ENCODE measurements at regions not wholly inside any gene's neighbourhood (a gene's known extent, or its start where the extent isn't known, plus 50 kb on each side); places are given as distances from the start of the nearest gene placed in this dataset.

DNA sequence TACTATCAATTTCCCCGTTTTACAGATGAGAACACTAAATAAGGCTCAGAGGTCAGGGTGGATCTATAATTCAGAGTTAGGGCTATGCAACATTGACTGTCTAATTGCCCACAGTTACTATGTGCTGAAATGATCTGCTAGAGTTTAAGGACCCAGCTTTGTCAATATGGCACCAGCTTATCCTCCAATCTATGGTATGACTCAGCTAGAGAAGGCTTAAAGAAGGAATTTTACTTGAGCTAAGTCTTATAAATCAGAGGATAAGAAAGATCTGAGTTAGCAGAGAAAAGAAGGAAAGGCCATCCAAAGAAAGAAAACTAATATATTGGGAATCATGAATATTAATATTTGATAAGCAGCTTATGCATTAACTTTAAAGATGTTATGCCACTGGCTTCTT lies 78.1 kb downstream of the ASB9 start:
- no peak for DNase-seq (ENCODE audit: low read depth in 3 of 3, low spot score in 2 of 3)

DNA sequence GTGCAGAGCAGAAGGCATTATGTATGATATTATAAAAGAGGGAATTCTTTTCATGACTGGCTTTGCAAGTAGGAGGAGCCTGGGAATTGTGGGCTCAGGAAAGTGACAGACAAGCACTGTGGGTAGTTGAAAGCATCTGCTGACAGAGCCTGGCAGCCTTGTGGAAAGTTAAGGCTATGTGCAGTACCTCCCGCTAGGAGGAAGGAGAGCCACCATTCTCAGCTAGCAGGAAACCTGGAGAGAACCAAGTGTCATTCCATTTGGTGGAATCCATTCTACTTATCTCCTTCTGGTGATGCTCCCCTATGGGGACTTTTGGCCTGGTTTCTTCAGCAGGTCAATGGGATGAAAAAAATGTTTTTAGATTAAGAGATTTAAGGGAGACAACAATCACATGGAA lies 81.8 kb downstream of the ASB9 start:
- DNase-seq (ENCODE audit: low read depth in 3 of 3, low spot score in 2 of 3) = no peak

DNA sequence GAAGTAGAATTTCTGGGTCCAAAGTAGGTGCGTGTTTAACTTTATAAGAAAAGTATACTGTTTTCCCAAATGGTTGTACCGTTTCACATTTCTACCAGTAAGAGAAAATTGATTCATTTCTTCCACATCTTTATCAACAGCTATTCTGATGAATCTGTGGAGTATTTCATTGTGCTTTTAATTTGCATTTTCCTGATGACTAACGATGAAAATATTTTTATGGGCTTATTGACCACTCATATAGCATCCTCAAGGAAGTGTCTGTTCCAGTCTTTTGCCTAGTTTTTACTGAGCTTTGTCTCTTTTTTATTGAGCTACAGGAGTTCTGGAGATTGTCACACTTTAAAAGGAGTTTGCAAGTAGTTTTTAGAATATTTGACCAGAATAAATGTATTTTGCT lies 92.6 kb downstream of the ASB9 start:
- DNase-seq (ENCODE audit: low read depth in 3 of 3, low spot score in 2 of 3) = no peak

DNA sequence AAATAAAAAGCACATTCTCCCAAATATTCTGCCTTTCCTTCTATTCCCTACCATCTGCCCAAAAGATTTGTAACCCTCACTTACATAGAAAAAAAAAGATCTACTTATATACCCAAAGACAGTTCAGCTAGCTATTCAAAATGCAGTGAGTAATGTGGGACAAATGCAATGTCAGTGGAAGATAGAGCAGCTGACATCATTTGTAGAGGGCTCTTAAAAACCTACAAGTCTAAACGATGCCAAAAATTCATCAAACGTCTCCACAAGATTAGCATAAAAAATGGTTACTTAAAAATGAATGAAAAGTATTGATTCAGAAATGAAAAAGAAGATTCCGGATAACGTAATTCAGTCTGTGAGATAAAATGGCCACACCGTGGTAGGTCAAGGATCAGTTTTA lies 96.5 kb downstream of the ASB9 start:
- no peak for DNase-seq (ENCODE audit: low read depth in 3 of 3, low spot score in 2 of 3)

DNA sequence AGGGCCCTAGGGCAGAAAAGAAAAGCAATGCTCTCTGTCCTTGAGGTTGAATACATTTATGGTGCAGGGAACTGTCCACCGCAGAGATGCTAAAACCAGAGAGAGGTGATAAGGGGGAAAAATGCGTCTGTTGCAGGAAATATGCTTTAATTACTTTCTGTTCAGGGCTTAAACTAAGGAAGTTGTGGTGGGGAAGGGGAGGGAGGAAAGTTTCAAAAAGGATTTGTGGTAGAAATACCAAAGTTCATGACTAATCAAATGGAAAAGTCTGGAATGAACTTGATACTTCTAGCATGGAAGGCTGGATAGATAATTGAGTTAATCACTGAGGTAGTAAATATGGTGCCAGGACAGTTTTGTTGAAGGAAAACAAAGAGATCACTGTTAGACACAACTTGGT lies 99.0 kb downstream of the ASB9 start:
- no peak for DNase-seq (ENCODE audit: low read depth in 3 of 3, low spot score in 2 of 3)

DNA sequence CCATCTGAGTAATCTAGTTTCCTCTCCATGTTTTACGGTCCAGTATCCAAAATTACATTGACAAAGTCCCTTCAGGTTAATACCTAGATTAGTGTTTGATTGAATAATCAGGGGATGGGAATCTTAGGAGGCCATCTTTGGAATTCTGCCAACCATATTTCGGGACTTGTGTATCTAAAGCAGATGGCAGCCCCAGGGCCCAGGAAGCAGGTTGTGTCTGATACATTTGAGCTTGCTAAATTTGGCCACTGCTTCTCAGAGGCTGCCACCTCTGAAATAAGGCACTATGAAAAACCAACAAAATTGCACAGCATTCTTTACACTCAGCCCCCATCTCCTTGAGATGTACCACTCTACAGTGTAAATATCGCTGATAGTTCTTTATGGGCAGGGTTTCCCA lies 102.1 kb downstream of the ASB9 start:
- no peak for DNase-seq (ENCODE audit: low read depth in 3 of 3, low spot score in 2 of 3)

DNA sequence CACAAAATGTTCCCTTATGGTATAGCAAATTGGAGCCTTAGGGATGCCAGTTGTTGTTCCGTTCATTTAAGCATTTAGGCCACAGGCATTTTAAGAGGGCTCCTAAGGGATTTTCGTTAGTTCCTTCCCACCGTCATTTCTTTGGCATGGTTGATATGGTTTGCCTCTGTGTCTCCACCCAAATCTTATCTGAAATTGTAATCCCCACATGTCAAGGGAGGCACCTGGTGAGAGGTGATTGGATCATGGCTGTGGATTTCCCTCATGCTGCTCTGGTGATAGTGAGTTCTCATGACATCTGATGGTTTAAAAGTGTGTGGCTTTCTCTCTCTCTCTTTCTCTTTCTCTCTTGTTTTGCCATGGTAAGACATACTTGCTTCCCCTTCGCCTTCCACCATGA lies 104.1 kb downstream of the ASB9 start:
- no peak for DNase-seq (ENCODE audit: low read depth in 3 of 3, low spot score in 2 of 3)

DNA sequence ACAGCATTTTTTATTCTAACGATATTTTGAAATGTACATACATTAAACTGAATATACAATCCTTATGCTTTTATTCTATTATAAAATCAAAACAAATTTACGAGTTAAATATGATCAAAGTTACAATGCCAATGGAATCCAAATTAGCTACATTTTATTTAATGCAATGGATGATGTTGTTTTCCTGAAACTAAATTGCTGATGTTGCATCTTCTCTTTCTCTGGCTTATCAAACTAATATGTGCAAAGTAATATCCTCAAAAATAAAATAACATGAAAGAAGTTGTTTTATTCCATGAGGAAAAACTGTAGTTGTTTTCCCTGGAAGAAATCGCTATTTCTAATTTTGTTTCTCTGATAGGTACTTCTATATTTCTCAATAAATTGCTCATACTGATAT lies 106.8 kb downstream of the ASB9 start:
- DNase-seq (ENCODE audit: low read depth in 3 of 3, low spot score in 2 of 3) = no peak

DNA sequence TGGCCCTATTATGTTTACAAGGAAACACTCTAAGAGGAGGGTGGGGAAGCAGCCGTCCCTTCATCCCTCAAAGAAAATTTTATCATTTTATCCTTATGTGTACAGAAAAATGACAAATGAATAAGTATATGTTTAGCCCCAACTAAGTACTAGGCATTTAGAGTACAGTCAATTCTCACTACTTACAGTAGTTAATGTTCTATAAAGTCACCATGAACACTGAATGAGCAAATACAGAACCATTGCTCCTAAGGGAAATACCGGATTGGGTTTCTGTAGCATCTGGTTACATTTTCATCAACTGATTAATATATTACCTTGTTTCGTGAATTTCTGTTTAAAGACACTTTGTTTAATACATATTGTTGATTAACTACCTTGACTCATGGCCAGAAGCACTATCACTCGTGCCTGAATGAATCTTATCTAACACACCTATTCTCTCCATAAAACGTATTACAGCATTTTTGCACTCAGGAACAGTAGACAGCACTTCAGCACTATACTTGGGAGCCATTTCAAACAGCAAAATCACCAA lies 109.3 kb downstream of the ASB9 start:
- DNase-seq (ENCODE audit: low read depth in 3 of 3, low spot score in 2 of 3) = no peak

DNA sequence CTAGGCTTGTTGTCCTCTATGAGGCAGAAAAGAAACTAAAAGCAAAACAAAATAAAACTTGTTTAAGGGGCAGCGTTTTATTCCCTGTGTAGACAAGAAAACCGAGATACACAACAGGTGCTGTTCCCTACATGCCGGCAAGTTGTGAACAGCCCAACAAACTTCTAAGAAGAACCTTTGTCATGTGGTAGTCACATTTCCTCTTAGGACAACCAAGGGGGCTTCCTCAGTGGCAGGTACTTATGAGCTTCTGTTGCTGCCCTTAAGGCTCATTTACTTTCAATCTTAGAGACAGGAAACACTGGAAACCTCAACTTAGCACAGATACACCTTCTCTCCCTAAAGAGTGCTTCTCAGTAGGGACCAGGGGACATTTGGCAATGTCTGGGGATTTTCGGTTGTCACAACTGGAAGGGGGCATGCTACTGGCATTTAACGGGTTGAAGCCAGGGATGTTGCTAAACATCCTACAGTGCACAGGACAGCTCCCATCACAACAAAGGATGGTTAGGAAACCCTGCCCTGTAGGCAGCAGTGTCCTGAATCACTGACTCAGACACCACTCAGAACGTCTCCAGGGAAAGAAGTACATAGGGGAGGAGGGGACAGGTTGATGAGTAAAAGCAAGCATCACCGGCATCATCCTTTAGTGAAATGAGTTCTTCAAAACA lies 111.0 kb downstream of the ASB9 start:
- DNase-seq (ENCODE audit: low read depth in 3 of 3, low spot score in 2 of 3) = no peak

DNA sequence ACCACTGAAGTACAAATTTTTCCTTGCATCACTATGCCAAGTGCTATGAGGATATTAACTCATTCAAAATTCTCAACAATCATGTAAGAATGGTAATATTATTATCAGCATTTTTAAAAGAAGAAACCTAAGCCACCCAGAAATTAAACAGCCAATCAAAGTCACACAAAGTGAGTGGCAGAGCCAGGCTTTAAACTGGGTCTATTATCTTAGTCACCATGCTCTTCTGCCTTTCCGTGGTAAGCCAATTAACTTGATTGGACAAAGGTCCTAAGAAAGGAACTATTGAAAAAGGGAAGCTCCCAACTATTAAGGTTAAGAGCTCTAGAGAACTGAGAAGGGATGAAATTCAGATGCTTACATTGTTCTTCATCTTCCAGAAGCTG lies 111.5 kb downstream of the ASB9 start:
- no peak for DNase-seq (ENCODE audit: low read depth in 3 of 3, low spot score in 2 of 3)

DNA sequence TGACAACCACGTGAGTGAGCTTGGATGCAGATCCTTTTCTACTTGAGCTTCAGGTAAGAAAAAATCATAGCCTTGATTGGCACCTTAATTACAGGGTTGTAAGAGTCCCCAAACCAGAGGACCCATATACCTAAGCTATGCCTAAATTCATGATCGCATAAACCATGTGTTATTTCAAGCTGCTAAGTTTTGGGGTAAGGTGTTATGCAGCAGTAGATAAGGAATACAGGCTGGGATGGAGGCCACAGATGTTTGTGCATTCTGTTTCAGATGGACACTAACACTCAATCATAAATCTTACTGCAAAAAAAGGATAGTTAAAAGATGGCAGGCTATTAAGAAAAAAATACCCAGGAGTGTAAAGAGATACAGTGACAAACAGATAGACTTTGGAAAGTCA lies 112.3 kb downstream of the ASB9 start:
- no peak for DNase-seq (ENCODE audit: low read depth in 3 of 3, low spot score in 2 of 3)

DNA sequence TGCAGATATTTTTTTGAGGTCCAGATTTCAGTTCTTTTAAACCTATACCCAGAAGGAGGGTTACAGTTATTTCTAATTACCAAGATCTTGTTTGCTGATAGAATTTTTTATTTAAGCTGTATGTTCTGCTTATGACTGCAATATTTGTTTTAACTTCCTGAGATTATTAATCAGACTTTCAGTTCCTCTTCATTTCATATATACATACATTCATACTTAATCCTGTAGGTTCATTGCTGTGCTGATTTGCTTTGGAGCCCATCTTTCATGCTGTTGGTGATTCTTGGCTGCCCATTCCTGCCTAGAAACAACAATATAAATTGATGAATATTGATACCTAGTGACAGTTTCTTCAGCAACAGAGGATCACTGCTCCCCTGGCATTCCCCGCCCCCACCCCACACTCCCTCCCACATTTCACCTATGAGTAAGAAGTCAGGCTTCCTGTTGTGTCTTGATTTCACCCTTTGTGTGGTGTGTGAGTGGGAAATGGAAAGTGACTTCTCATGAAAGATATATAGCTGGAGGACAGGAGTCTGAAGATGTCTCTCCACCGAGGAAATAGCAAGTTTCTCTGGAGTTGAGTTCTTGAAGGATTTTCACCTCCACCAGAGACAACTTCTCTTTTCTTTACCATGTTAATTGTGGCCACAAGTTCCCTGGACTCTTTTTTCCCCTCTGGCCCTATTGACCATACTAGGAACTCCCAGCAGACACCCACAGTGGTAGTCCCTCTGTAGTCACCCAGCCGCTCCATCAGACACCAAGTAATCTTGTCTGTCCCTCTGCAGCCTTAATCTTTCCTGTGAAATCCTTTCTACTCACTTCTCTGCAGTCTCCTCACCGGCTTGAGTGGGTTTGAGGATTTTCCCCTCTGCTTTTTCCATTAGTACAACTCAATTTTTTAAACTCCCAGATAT lies 118.4 kb downstream of the ASB9 start:
- no peak for DNase-seq (ENCODE audit: low read depth in 3 of 3, low spot score in 2 of 3)

DNA sequence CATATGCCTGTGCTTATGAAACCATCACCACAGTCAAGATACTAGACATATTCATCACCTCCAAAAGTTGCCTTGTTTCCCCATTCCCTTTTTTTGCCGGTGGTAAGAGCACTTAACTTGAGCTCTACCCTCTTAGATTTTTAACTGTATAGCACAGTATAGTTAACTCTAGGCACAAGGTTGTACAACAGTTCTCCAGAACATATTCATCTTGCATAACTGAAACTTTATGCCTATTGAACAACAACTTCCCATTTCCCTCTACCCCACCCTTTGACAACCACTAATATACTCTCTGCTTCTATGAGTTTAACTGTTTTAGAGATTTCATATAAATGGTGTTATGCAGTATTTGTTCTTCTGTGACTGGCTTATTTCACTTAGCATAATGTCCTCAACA lies 119.3 kb downstream of the ASB9 start:
- no peak for DNase-seq (ENCODE audit: low read depth in 3 of 3, low spot score in 2 of 3)

DNA sequence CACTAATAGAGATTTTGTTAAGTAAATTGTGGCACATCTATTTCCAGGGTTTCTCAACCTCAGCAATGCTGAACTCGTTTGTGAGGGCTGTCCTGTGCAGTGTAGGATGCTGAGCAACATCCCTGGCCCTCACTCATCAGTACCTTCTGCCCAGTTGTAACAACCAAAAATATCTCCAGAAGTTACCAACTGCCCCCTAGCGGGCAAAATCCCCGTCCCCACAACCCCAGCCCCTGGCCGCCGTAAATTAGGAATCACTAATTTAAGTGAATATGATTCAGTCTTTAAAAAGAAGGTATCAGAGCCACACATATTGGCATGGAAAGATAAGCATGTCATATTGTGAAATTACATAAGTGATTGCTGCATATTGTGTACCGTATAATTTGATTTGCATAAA lies 123.4 kb downstream of the ASB9 start:
- no peak for DNase-seq (ENCODE audit: low read depth in 3 of 3, low spot score in 2 of 3)

DNA sequence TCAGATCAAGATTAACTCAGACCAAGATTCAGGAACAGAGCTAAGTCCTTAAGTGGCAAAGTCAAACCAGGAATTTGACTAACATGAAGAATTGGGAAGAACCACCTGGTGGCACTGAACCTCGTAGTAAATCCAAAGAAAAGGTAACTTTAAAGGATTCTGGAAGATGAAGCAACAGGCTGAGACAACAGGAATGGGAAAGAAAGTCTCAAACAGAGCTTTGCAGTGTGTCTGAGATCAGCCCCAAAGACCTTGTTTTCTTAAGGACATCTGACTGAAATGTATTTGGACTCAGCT lies 126.1 kb downstream of the ASB9 start:
- no peak for DNase-seq (ENCODE audit: low read depth in 3 of 3, low spot score in 2 of 3)

DNA sequence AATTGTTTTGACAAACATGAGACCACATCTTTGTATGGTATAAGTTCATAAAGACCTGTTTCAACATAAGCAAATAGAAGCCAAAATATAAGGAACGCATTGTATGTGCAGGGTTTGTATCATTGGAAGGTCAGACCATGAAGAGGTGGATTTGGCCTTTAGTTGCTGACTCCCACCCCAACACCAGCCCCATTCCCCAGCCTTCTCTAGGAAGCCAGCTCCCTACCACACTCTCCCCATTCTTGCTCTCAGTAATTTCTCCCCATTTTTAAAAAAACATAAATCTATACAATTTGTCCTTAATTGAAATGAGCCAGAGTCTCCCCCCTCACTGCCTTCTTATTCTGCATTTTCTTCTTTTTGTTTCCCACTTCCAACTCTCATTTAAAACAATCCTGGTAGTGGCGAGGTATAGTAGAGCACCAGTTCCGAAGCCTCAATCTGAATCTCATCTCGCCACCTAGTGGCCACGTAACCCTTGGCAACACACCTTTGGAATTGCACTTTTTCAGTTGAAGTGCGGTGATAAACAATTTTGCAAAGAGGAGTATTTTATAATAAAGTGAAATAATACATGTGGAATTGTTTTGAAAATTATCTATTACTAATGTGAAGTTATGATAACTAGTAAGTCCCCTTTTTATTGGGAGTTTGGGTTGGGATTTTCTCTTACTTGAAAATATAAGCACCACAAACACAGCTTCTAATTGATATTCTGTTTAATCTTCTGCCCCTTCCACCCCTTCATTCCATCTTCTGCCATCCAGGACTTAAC lies 126.6 kb downstream of the ASB9 start:
- DNase-seq (ENCODE audit: low read depth in 3 of 3, low spot score in 2 of 3) = peak; percentile 2 to 20 (median 6)

DNA sequence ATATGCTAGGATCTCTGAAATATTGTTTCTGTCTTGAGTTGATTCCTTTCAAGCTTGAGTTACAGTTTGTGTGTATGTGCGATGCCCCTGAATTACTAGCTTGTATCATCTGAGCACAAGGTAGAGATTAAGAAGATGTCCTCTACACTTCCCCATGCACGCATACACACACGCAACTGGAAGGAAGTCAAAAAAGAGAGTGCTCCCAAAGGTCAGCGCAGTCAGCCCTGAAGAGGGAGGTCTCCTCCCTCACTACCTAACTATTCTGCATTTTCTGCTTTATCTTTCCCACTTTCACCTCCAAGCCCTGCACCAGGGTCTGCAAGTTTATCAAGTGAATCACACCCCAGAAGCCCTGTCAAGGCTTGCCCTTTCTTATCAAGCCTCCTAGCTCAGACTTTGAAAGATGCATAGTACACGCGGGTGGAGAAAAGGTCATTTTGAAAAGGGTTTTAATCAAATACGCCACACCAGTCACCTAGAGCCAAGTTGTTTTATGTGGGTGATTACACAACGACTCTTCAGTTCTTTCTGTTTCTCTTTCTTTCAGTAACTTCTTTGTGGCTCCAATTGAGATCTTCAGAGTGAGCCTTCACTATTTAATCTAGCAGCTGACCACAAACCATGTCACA lies 127.7 kb downstream of the ASB9 start:
- DNase-seq (ENCODE audit: low read depth in 3 of 3, low spot score in 2 of 3) = no peak

DNA sequence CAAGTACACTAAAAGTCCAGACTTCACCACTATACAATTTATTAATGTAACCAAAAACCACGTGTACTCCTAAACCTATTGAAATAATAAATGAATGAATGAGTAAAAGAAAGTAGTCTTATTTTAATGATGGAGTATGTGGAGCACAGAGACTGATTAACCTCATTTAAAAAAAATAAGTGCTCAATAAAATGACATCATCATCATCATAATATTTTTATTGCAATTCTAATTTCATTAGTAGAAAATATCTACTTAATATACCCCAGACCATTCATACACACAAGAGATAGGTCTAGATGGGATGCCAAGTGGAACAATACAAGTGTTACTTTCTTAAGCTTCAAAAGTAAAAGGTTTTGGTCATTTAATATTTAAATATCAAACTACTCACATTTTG lies 133.1 kb downstream of the ASB9 start:
- no peak for DNase-seq (ENCODE audit: low read depth in 3 of 3, low spot score in 2 of 3)

DNA sequence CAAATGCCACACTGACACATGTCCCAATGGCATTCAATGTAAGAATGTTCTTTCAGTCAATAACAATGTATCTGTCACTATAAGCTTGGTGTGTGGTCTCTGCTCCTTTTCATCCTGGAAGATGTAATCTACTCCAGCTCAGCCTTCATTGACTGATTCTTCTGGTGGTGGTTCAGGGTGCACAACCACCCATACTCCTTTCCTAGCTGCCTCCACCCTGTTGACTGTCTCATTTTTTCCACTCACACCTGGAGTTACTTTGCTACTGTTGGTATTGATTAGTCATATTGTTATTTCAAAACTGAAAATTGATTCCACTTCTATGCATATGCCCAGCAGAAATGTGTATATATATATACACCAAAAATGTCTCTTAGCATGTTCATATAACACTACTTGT lies 140.5 kb downstream of the ASB9 start:
- no peak for DNase-seq (ENCODE audit: low read depth in 3 of 3, low spot score in 2 of 3)

DNA sequence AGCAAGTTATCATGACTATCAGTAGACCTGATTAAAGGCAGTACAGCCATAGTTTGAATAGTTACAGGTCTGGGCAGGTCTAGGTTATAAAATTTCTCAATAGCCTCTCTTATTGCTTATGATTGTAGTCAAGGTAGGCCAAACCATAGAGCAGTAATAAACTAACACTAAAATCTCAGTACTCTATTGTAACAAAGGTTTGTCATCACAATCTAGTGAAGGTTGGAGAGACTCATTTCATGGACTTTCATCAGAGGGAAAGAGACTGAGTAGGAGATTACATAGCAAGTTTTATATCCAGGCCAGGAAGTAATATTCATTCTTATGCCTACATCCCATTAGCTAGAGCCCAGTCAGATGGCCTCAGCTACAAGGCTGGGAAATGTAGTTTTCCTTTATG lies 141.0 kb downstream of the ASB9 start:
- no peak for DNase-seq (ENCODE audit: low read depth in 3 of 3, low spot score in 2 of 3)
